ENCODE measurements at regions not wholly inside any gene's neighbourhood (a gene's known extent, or its start where the extent isn't known, plus 50 kb on each side); places are given as distances from the start of the nearest gene placed in this dataset.

DNA sequence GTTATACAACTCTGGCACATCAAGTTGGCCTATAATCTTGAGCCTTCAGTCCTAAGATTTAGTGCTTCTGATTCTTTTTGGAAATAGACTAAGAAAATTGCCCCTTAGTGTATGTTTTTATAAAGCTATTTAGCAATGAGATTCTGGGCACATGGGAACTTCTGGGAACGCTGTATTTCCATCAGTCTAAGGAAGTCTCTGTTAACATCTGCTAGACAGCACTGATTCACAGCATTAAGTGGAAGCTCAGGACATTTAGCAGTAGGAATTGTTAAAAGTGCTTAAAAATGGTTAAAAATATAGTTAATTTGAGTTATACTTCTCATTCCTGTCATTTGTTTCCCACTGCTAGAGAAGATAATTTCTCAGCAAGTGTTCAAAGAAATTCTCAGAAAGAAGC is 579.1 kb downstream of the SLC16A7 start:
- TF ChIP-seq, protein P1, sequence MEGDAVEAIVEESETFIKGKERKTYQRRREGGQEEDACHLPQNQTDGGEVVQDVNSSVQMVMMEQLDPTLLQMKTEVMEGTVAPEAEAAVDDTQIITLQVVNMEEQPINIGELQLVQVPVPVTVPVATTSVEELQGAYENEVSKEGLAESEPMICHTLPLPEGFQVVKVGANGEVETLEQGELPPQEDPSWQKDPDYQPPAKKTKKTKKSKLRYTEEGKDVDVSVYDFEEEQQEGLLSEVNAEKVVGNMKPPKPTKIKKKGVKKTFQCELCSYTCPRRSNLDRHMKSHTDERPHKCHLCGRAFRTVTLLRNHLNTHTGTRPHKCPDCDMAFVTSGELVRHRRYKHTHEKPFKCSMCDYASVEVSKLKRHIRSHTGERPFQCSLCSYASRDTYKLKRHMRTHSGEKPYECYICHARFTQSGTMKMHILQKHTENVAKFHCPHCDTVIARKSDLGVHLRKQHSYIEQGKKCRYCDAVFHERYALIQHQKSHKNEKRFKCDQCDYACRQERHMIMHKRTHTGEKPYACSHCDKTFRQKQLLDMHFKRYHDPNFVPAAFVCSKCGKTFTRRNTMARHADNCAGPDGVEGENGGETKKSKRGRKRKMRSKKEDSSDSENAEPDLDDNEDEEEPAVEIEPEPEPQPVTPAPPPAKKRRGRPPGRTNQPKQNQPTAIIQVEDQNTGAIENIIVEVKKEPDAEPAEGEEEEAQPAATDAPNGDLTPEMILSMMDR (IDR thresholded peaks at IDR 0.05; ENCODE audit: low read depth, low read length, missing input control): no peak
- TF ChIP-seq EGR1 (IDR thresholded peaks at IDR 0.05; ENCODE audit: low read depth in 2 of 2): no peak
- TF ChIP-seq, protein P2, sequence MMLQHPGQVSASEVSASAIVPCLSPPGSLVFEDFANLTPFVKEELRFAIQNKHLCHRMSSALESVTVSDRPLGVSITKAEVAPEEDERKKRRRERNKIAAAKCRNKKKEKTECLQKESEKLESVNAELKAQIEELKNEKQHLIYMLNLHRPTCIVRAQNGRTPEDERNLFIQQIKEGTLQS (IDR thresholded peaks at IDR 0.05): no peak
- TF ChIP-seq, protein P3, sequence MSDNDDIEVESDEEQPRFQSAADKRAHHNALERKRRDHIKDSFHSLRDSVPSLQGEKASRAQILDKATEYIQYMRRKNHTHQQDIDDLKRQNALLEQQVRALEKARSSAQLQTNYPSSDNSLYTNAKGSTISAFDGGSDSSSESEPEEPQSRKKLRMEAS (IDR thresholded peaks at IDR 0.05): no peak
- no peak for TF ChIP-seq SP1 (IDR thresholded peaks at IDR 0.05)
- no peak for TF ChIP-seq TAF1 (conservative IDR thresholded peaks at IDR 0.05)
- no peak for TF ChIP-seq YY1 (IDR thresholded peaks at IDR 0.05)
- TF ChIP-seq HNF4A (conservative IDR thresholded peaks at IDR 0.05): no peak
- TF ChIP-seq RXRA (IDR thresholded peaks at IDR 0.05): no peak
- no peak for TF ChIP-seq JUND (IDR thresholded peaks at IDR 0.05)
- no peak for TF ChIP-seq RAD21 (IDR thresholded peaks at IDR 0.05)
- no peak for TF ChIP-seq FOXA1 (IDR thresholded peaks at IDR 0.05)
- TF ChIP-seq, protein P4, sequence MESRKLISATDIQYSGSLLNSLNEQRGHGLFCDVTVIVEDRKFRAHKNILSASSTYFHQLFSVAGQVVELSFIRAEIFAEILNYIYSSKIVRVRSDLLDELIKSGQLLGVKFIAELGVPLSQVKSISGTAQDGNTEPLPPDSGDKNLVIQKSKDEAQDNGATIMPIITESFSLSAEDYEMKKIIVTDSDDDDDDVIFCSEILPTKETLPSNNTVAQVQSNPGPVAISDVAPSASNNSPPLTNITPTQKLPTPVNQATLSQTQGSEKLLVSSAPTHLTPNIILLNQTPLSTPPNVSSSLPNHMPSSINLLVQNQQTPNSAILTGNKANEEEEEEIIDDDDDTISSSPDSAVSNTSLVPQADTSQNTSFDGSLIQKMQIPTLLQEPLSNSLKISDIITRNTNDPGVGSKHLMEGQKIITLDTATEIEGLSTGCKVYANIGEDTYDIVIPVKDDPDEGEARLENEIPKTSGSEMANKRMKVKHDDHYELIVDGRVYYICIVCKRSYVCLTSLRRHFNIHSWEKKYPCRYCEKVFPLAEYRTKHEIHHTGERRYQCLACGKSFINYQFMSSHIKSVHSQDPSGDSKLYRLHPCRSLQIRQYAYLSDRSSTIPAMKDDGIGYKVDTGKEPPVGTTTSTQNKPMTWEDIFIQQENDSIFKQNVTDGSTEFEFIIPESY (IDR thresholded peaks at IDR 0.05): no peak
